ENCODE measurements at regions not wholly inside any gene's neighbourhood (a gene's known extent, or its start where the extent isn't known, plus 50 kb on each side); places are given as distances from the start of the nearest gene placed in this dataset.

GRCh38 chr13:65762012-65762411 lies 1468.1 kb downstream of the PCDH9 start:
- TF ChIP-seq CTCF (IDR thresholded peaks at IDR 0.05; ENCODE audit: low read depth, low read length, poor library complexity, severe bottlenecking) (no peak), EZH2phosphoT487 (IDR thresholded peaks at IDR 0.05; ENCODE audit: borderline replicate concordance, low read length) (no peak)
